Keratinocyte (primary cell): ENCODE measurements at regions not wholly inside any gene's neighbourhood (a gene's known extent, or its start where the extent isn't known, plus 50 kb on each side); places are given as distances from the start of the nearest gene placed in this dataset.

ENCODE experiments used
- EZH2 ChIP-seq: IDR thresholded peaks from one replicate; pipeline ENCODE4 v1.6.1; 2012; ENCODE audit warnings: inconsistent platforms, mild to moderate bottlenecking, low read length, moderate library complexity
- TF ChIP-seq, protein P1 (sequence below), 3 experiments: IDR thresholded peaks in 1 of 3; conservative IDR thresholded peaks in 1 of 3; optimal IDR thresholded peaks in 1 of 3; 2 replicates in 2 of 3; 3 replicates in 1 of 3; pipeline versions ENCODE3 to v1.5.1; 2011; ENCODE audit warnings: low read length in 3 of 3, mild to moderate bottlenecking in 3 of 3, moderate library complexity in 2 of 3, control low read depth in 1 of 3, inconsistent platforms in 1 of 3; ENCODE audit not compliant: insufficient read depth in 2 of 3; ENCODE audit errors: extremely low read depth in 1 of 3

DNA sequence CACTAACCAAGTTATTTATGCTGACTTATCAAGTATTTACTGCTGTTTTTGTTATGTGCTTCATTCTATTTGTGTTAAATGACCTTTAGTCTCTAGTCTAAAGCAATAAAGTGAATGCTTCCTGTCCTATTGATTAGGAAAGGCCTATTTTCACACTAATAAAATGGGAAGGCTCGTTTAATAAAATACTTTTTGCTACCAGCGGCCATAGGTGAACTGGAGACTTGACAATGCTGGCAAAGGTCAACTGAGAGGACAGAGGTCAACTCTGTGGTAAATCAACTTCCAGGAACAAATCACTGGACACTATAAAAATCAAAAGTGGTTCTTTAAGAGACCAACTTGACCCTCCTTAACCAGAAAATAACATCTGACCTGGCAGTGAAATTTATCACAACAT, 634.3 kb downstream of the ISL1 start:
- TF ChIP-seq, protein P1, sequence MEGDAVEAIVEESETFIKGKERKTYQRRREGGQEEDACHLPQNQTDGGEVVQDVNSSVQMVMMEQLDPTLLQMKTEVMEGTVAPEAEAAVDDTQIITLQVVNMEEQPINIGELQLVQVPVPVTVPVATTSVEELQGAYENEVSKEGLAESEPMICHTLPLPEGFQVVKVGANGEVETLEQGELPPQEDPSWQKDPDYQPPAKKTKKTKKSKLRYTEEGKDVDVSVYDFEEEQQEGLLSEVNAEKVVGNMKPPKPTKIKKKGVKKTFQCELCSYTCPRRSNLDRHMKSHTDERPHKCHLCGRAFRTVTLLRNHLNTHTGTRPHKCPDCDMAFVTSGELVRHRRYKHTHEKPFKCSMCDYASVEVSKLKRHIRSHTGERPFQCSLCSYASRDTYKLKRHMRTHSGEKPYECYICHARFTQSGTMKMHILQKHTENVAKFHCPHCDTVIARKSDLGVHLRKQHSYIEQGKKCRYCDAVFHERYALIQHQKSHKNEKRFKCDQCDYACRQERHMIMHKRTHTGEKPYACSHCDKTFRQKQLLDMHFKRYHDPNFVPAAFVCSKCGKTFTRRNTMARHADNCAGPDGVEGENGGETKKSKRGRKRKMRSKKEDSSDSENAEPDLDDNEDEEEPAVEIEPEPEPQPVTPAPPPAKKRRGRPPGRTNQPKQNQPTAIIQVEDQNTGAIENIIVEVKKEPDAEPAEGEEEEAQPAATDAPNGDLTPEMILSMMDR (optimal IDR thresholded peaks at IDR 0.05 in 1 of 3, IDR thresholded peaks at IDR 0.05 in 1 of 3, conservative IDR thresholded peaks at IDR 0.05 in 1 of 3; ENCODE audit: extremely low read depth in 1 of 3, insufficient read depth in 2 of 3, low read length in 3 of 3): no peak
- TF ChIP-seq EZH2: no peak
